Gastrocnemius medialis (tissue), 4 donors: ENCODE measurements at regions not wholly inside any gene's neighbourhood (a gene's known extent, or its start where the extent isn't known, plus 50 kb on each side); places are given as distances from the start of the nearest gene placed in this dataset.

Experiments used
- ATAC-seq, 2 donors: fragments of 150-250 bp; one replicate each; pipeline ENCODE4 v1.9.1; 2016
- DNase-seq, 2 donors: peaks; one replicate each; pipeline ENCODE4 v3.0.0-alpha.2; 2019
- H3K27ac ChIP-seq, 4 donors: fragments of 200-600 bp; sonication (generic); 1 replicate in 1 of 4; 2 replicates in 3 of 4; pipeline ENCODE4 v1.5.1; 2016 to 2018; ENCODE audit warnings: mild to moderate bottlenecking in 2 of 4, moderate library complexity in 1 of 4
- H3K27me3 ChIP-seq, 3 donors: fragments of 200-600 bp; sonication (generic) in 2 of 3; 1 replicate in 1 of 3; 2 replicates in 2 of 3; pipeline versions ENCODE4 v1.5.1 to v1.6.0; 2016 to 2019; ENCODE audit warnings: mild to moderate bottlenecking in 1 of 3, moderate library complexity in 1 of 3
- H3K36me3 ChIP-seq, 2 donors: fragments of 200-600 bp; sonication (generic) in 1 of 2; one replicate each; pipeline ENCODE4 v1.5.1; 2017 to 2018
- H3K4me1 ChIP-seq, 2 donors: fragments of 200-600 bp; sonication (generic) in 1 of 2; one replicate each; pipeline ENCODE4 v1.5.1; 2016 to 2017; ENCODE audit warnings: mild to moderate bottlenecking in 2 of 2
- H3K4me3 ChIP-seq, 4 donors: fragments of 200-600 bp; sonication (generic) in 3 of 4; 1 replicate in 1 of 4; 2 replicates in 3 of 4; pipeline ENCODE4 v1.5.1; 2016 to 2019; ENCODE audit warnings: mild to moderate bottlenecking in 2 of 4
- H3K9me3 ChIP-seq, 3 donors: fragments of 200-600 bp; sonication (generic) in 2 of 3; 1 replicate in 1 of 3; 2 replicates in 2 of 3; pipeline ENCODE4 v1.5.1; 2016 to 2019
- CTCF ChIP-seq, 5 experiments: fragments of 450-650 bp in 3 of 5; fragments of 200-600 bp in 2 of 5; sonication (generic) in 2 of 5; IDR thresholded peaks in 4 of 5; conservative IDR thresholded peaks in 1 of 5; 1 replicate in 4 of 5; 2 replicates in 1 of 5; pipeline ENCODE4 v1.5.1; 2016 to 2019; ENCODE audit warnings: antibody characterized with exemption in 5 of 5, mild to moderate bottlenecking in 3 of 5, moderate library complexity in 3 of 5
- POLR2A ChIP-seq, 2 donors: fragments of 450-650 bp; IDR thresholded peaks; one replicate each; pipeline ENCODE4 v1.6.1; 2017; ENCODE audit warnings: antibody characterized with exemption in 2 of 2, mild to moderate bottlenecking in 2 of 2, moderate library complexity in 2 of 2
- in situ Hi-C, 4 donors: fragments of 200-750 bp; cut with MboI; loops; one replicate each; pipeline versions ENCODE4 v1.15.0 to v1.8.0; 2017; ENCODE audit warnings: low sequenced_read_pairs in 4 of 4
- intact Hi-C: fragments of 100-400 bp; cut with DNase I; formaldehyde crosslinking; loops from one replicate; pipeline ENCODE4 v1.15.1; 2023; ENCODE audit warnings: low total_unique reads

GRCh38 chr7:101714097-101714496 lies 85.0 kb upstream of the MYL10 start:
- Histone ChIP-seq H3K4me1 (no peaks in the 10 kb centered on the region), H3K9me3 (no peaks in the 10 kb centered on the region), H3K36me3 (no peaks in the 10 kb centered on the region), H3K4me3 (no peak overlapping the region), H3K27me3 (no peaks in the 10 kb centered on the region), H3K27ac (no peak overlapping the region)
- DNase-seq (no peak), ATAC-seq (no peak)
- intact Hi-C loops (no loop called here), in situ Hi-C loops (no loop called here)
- TF ChIP-seq POLR2A (IDR thresholded peaks at IDR 0.05) (no peak), CTCF (IDR thresholded peaks at IDR 0.05 in 4 of 5, conservative IDR thresholded peaks at IDR 0.05 in 1 of 5) (no peak)

GRCh38 chr7:101717628-101718357 lies 88.7 kb upstream of the MYL10 start:
- peak; percentile 66 to 85 for DNase-seq
- H3K4me1 ChIP-seq, result no peaks in the 10 kb centered on the region
- peak; percentile 99 for ATAC-seq
- in situ Hi-C loops, result no loop called here
- intact Hi-C loops, result no loop called here
- TF ChIP-seq CTCF (IDR thresholded peaks at IDR 0.05 in 4 of 5, conservative IDR thresholded peaks at IDR 0.05 in 1 of 5) (no peak), POLR2A (IDR thresholded peaks at IDR 0.05) (no peak)
- no peaks in the 10 kb centered on the region for H3K9me3 ChIP-seq
- no peak overlapping the region for H3K4me3 ChIP-seq
- peak overlapping the region in 3 of 4 donors; percentile 18 to 51 (median 31) for H3K27ac ChIP-seq
- no peaks in the 10 kb centered on the region for H3K27me3 ChIP-seq
- no peaks in the 10 kb centered on the region for H3K36me3 ChIP-seq

GRCh38 chr7:101718363-101719122 lies 89.4 kb upstream of the MYL10 start:
- no peak overlapping the region for H3K4me3 ChIP-seq
- no peaks in the 10 kb centered on the region for H3K9me3 ChIP-seq
- in situ Hi-C loops (no loop called here), intact Hi-C loops (no loop called here)
- ATAC-seq (no peak), DNase-seq (no peak)
- no peaks in the 10 kb centered on the region for H3K4me1 ChIP-seq
- TF ChIP-seq POLR2A (IDR thresholded peaks at IDR 0.05), result no peak
- no peak for TF ChIP-seq CTCF (IDR thresholded peaks at IDR 0.05 in 4 of 5, conservative IDR thresholded peaks at IDR 0.05 in 1 of 5)
- H3K27ac ChIP-seq, result peak overlapping the region in 1 of 4 donors; percentile 51
- no peaks in the 10 kb centered on the region for H3K36me3 ChIP-seq
- no peaks in the 10 kb centered on the region for H3K27me3 ChIP-seq

- no peak overlapping the region for H3K4me3 ChIP-seq
- no peak for TF ChIP-seq CTCF (IDR thresholded peaks at IDR 0.05 in 4 of 5, conservative IDR thresholded peaks at IDR 0.05 in 1 of 5)
- no peak for TF ChIP-seq POLR2A (IDR thresholded peaks at IDR 0.05)
- no peaks in the 10 kb centered on the region for H3K9me3 ChIP-seq
- no peak for ATAC-seq
- H3K36me3 ChIP-seq, result no peaks in the 10 kb centered on the region
- H3K27ac ChIP-seq, result no peak overlapping the region
- intact Hi-C loops (no loop called here), in situ Hi-C loops (no loop called here)
- no peaks in the 10 kb centered on the region for H3K27me3 ChIP-seq
- no peak for DNase-seq
- no peaks in the 10 kb centered on the region for H3K4me1 ChIP-seq
Measured at GRCh38 chr7:101719123-101719470, 90.0 kb upstream of the MYL10 start.
